Neural progenitor cell (in vitro differentiated cells): ENCODE measurements at regions not wholly inside any gene's neighbourhood (a gene's known extent, or its start where the extent isn't known, plus 50 kb on each side); places are given as distances from the start of the nearest gene placed in this dataset.

Source experiments
- DNase-seq: peaks from one replicate; pipeline ENCODE4 v3.0.0-alpha.2; 2016; ENCODE audit warnings: low spot score
- H2AFZ ChIP-seq: fragments of 200-600 bp; sonication (generic); replicated peaks from 2 replicates; pipeline ENCODE4 v1.6.1; 2016; ENCODE audit warnings: antibody characterized with exemption
- H3F3A ChIP-seq: fragments of 200-600 bp; sonication (generic); 2 replicates; pipeline ENCODE4 v1.6.1; 2016; ENCODE audit warnings: antibody characterized with exemption, low read depth
- H3K27ac ChIP-seq: fragments of 200-600 bp; sonication (generic); 2 replicates; pipeline ENCODE4 v1.5.1; 2016; ENCODE audit warnings: mild to moderate bottlenecking
- H3K27me3 ChIP-seq: fragments of 200-600 bp; sonication (generic); 2 replicates; pipeline ENCODE4 v1.6.1; 2016; ENCODE audit warnings: mild to moderate bottlenecking, moderate library complexity
- H3K36me3 ChIP-seq: fragments of 200-600 bp; sonication (generic); 2 replicates; pipeline ENCODE4 v1.5.1; 2016
- H3K4me1 ChIP-seq: fragments of 200-600 bp; sonication (generic); 2 replicates; pipeline ENCODE4 v1.6.1; 2016; ENCODE audit warnings: mixed run types
- H3K4me2 ChIP-seq: fragments of 200-600 bp; sonication (generic); 2 replicates; pipeline ENCODE4 v1.6.1; 2016
- H3K4me3 ChIP-seq: fragments of 200-600 bp; sonication (generic); 2 replicates; pipeline ENCODE4 v1.5.1; 2016
- H3K79me2 ChIP-seq: fragments of 200-600 bp; sonication (generic); 2 replicates; pipeline ENCODE4 v1.6.1; 2016; ENCODE audit warnings: low read depth
- H3K9ac ChIP-seq: fragments of 200-600 bp; sonication (generic); 2 replicates; pipeline ENCODE4 v1.6.1; 2016
- H3K9me3 ChIP-seq: fragments of 200-600 bp; sonication (generic); 2 replicates; pipeline ENCODE4 v1.5.1; 2016; ENCODE audit warnings: low read depth
- H4K20me1 ChIP-seq: fragments of 200-600 bp; sonication (generic); 2 replicates; pipeline ENCODE4 v1.6.1; 2016; ENCODE audit warnings: low read depth
- H3K27ac Mint-ChIP-seq: 3 replicates; pipeline ENCODE4 v1.8.0; 2021; ENCODE audit warnings: mixed read lengths
- H3K27me3 Mint-ChIP-seq: 2 replicates; pipeline ENCODE4 v1.8.0; 2022; ENCODE audit warnings: low read depth, mild to moderate bottlenecking, inconsistent platforms, moderate library complexity, mixed read lengths; ENCODE audit not compliant: insufficient read depth
- H3K36me3 Mint-ChIP-seq: 3 replicates; pipeline ENCODE4 v1.8.0; 2021; ENCODE audit warnings: mixed read lengths
- H3K4me1 Mint-ChIP-seq: 3 replicates; pipeline ENCODE4 v1.8.0; 2021; ENCODE audit warnings: mixed read lengths
- H3K4me3 Mint-ChIP-seq: 3 replicates; pipeline ENCODE4 v1.8.0; 2021; ENCODE audit warnings: mild to moderate bottlenecking, moderate library complexity, mixed read lengths
- H3K9me3 Mint-ChIP-seq: 3 replicates; pipeline ENCODE4 v1.8.0; 2020; ENCODE audit warnings: mixed read lengths
- EZH2 ChIP-seq: fragments of 200-600 bp; sonication (generic); IDR thresholded peaks from 2 replicates; pipeline ENCODE4 v1.6.1; 2017; ENCODE audit warnings: antibody characterized with exemption, mild to moderate bottlenecking, moderate library complexity
- EZH2phosphoT487 ChIP-seq: fragments of 200-600 bp; sonication (generic); IDR thresholded peaks from 2 replicates; pipeline ENCODE4 v1.6.1; 2017; ENCODE audit warnings: antibody characterized with exemption
- TF ChIP-seq, protein P1 (sequence below): fragments of 200-600 bp; sonication (generic); IDR thresholded peaks from 2 replicates; pipeline ENCODE4 v1.5.1; 2017; ENCODE audit warnings: antibody characterized with exemption, mild to moderate bottlenecking

DNA sequence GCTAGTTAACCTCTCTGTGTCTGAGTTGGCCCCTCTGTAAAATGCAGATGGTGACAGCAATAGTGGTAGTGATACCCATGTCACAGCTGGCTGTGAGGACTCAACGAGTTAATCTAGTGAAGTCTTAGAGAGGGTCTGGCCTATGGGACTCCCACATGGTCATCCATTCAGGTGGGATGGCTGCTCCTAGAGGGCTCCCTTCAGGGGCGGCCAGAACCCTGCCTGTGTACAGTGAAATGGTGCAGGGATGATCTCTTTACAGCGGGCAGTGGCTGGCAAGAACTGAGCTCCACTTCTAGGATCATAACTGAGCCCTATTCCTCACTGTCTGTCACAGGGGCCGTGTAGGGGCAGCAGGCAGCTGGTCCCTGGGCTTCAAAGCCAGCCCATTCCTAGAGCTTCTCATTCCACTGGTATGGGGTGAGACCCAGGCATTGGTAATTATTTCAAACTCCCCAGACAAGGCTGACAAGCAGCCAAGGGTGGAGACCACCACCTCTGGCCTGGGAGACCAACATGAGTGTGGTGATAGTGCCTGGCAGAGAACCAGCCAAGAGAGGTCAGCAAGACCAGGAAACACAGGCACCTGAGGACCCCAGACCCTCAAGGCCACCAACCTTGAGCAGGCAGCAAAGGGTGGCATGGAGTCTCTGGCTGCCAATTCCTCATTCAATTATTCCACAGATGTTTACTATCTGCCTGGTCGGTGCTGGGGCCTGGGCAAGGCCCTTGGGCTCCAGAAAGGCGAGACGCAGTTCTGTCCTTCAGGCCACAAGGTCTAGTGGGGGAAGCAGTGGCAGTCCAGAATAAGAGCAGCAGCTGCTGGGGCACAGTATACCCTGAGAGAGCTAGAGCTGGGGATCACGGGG, 103.4 kb downstream of the MRPL14 start:
- no peak overlapping the region for H2AFZ ChIP-seq
- no peak overlapping the region for H3K4me3 ChIP-seq
- Mint-ChIP-seq H3K27ac (no peak overlapping the region), H3K27me3 (peaks cover 24% of the 10 kb centered on the region), H3K4me1 (peaks cover 22% of the 10 kb centered on the region), H3K36me3 (no peaks in the 10 kb centered on the region), H3K4me3 (no peak overlapping the region), H3K9me3 (peaks cover 4% of the 10 kb centered on the region)
- no peaks in the 10 kb centered on the region for H3F3A ChIP-seq
- H3K27ac ChIP-seq: no peak overlapping the region
- no peaks in the 10 kb centered on the region for H4K20me1 ChIP-seq
- H3K9ac ChIP-seq: no peak overlapping the region
- no peak for DNase-seq
- TF ChIP-seq EZH2 (no peak), EZH2phosphoT487 (no peak)
- TF ChIP-seq, protein P1, sequence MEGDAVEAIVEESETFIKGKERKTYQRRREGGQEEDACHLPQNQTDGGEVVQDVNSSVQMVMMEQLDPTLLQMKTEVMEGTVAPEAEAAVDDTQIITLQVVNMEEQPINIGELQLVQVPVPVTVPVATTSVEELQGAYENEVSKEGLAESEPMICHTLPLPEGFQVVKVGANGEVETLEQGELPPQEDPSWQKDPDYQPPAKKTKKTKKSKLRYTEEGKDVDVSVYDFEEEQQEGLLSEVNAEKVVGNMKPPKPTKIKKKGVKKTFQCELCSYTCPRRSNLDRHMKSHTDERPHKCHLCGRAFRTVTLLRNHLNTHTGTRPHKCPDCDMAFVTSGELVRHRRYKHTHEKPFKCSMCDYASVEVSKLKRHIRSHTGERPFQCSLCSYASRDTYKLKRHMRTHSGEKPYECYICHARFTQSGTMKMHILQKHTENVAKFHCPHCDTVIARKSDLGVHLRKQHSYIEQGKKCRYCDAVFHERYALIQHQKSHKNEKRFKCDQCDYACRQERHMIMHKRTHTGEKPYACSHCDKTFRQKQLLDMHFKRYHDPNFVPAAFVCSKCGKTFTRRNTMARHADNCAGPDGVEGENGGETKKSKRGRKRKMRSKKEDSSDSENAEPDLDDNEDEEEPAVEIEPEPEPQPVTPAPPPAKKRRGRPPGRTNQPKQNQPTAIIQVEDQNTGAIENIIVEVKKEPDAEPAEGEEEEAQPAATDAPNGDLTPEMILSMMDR: no peak
- no peaks in the 10 kb centered on the region for H3K9me3 ChIP-seq
- no peaks in the 10 kb centered on the region for H3K79me2 ChIP-seq
- H3K4me2 ChIP-seq: no peak overlapping the region
- H3K4me1 ChIP-seq: peaks cover 21% of the 10 kb centered on the region
- H3K27me3 ChIP-seq: no peaks in the 10 kb centered on the region
- no peaks in the 10 kb centered on the region for H3K36me3 ChIP-seq

DNA sequence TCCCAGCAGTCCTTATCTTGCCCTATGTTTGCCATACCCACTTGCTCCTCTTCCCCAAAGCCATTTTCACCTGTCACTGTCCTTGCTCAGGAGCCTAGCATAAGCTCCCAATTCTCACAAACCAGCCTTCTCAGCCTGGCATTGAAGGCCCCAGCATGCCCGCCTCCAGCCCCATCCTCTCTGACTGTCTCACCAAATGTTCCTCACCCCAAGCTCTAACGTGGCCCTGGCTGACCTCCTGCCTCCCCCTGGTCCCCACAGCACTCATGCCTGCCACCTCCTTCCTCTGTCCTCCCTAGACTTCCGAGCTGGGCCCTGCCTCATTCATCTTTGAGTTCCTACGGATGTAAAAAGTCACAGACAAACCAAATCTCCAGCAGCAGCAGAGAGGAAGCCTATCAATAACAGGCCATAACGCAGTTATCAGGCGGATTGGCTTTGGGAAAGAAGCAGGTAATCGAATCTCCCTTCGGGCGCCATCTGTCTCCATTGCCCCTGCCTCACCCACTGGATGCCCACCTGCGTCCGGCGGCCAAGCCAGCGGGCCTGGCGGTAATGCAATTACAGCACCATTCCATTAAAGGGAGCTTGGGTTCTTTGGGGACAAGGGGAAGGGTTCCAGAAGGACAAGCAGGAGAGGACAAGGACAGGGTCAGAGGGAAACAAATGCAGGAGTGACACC, 104.4 kb downstream of the MRPL14 start:
- TF ChIP-seq EZH2: no peak
- TF ChIP-seq EZH2phosphoT487: no peak
- TF ChIP-seq, protein P1: no peak
- peaks cover 9% of the 10 kb centered on the region for H3K9me3 Mint-ChIP-seq
- Histone ChIP-seq H3K27me3 (no peaks in the 10 kb centered on the region), H3K9ac (no peak overlapping the region), H3K27ac (no peak overlapping the region), H2AFZ (no peak overlapping the region), H3K79me2 (no peaks in the 10 kb centered on the region), H3K4me2 (no peak overlapping the region), H3F3A (no peaks in the 10 kb centered on the region), H3K9me3 (no peaks in the 10 kb centered on the region), H4K20me1 (no peaks in the 10 kb centered on the region), H3K4me3 (no peak overlapping the region), H3K4me1 (peaks cover 21% of the 10 kb centered on the region), H3K36me3 (no peaks in the 10 kb centered on the region)
- no peak for DNase-seq
- peaks cover 24% of the 10 kb centered on the region for H3K27me3 Mint-ChIP-seq
- H3K36me3 Mint-ChIP-seq: no peaks in the 10 kb centered on the region
- peaks cover 22% of the 10 kb centered on the region for H3K4me1 Mint-ChIP-seq
- peak overlapping the region; percentile 25 for H3K4me3 Mint-ChIP-seq
- H3K27ac Mint-ChIP-seq: no peak overlapping the region

DNA sequence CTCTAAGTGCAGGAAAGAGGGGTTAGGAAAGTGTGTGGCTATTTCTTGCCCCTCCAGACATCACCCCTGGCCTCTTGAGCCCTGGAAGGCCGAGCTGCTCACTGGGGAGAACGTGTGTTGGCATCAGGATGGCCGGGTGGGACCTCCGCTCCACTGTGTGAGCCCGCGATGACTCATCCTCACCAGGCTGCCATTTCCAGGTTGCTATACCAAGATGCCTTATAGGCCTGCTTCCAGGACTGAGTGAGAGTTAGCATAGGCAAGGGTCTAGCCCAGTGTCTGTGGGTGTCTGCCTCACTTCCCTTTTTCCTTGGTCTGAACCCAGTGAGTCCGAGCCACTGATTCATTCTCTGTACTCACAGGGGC, 105.0 kb downstream of the MRPL14 start:
- H3K79me2 ChIP-seq: no peaks in the 10 kb centered on the region
- Mint-ChIP-seq H3K9me3 (peaks cover 9% of the 10 kb centered on the region), H3K4me1 (peaks cover 22% of the 10 kb centered on the region), H3K4me3 (no peak overlapping the region), H3K36me3 (no peaks in the 10 kb centered on the region), H3K27ac (no peak overlapping the region), H3K27me3 (peaks cover 24% of the 10 kb centered on the region)
- H3K27me3 ChIP-seq: no peaks in the 10 kb centered on the region
- H3K4me3 ChIP-seq: no peak overlapping the region
- no peaks in the 10 kb centered on the region for H3K36me3 ChIP-seq
- DNase-seq: no peak
- H3K9ac ChIP-seq: no peak overlapping the region
- no peaks in the 10 kb centered on the region for H3F3A ChIP-seq
- H3K4me2 ChIP-seq: no peak overlapping the region
- H3K4me1 ChIP-seq: peaks cover 21% of the 10 kb centered on the region
- no peak overlapping the region for H3K27ac ChIP-seq
- H3K9me3 ChIP-seq: no peaks in the 10 kb centered on the region
- TF ChIP-seq, protein P1: no peak
- TF ChIP-seq EZH2phosphoT487 (no peak), EZH2 (no peak)
- no peak overlapping the region for H2AFZ ChIP-seq
- no peaks in the 10 kb centered on the region for H4K20me1 ChIP-seq
